K562 (cell line): ENCODE measurements at regions not wholly inside any gene's neighbourhood (a gene's known extent, or its start where the extent isn't known, plus 50 kb on each side); places are given as distances from the start of the nearest gene placed in this dataset.

ENCODE experiments used
- ATAC-seq: fragments of 200-7000 bp; cut with Tn5 transposase; 3 replicates; pipeline ENCODE4 v1.9.1; 2020; ENCODE audit warnings: moderate library complexity
- BruUV-seq: library from RNA; stranded (reverse); fragments of 400-500 nt; replicated peaks from 2 replicates; lab custom pipeline; 2021; lab: Mats Ljungman, UMichigan
- CTCF ChIA-PET: fragments of 300-600 bp; formaldehyde crosslinking; extraction: SDS; loops from one replicate; lab custom pipeline; 2021; ENCODE audit warnings: low intra/inter-chr PET ratio; lab: Yijun Ruan, JAX
- POLR2A ChIA-PET: fragments of 300-600, 350-650 bp; sonication (Branson Sonifier 250); formaldehyde crosslinking; extraction: SDS; loops from one replicate; lab custom pipeline; 2021; ENCODE audit warnings: antibody characterized with exemption, inconsistent platforms; lab: Yijun Ruan, JAX
- DNase-seq, 4 experiments: peaks; one replicate each; pipeline versions ENCODE4 v3.0.0 to v3.0.0-alpha.2; 2011 to 2018; ENCODE audit warnings: low spot score in 3 of 4, mixed read lengths in 3 of 4; ENCODE audit errors: extremely low read depth in 1 of 4
- FAIRE-seq: peaks from 2 replicates; lab custom pipeline; 2011; peaks lifted over from hg19 to GRCh38; lab: Jason Lieb, UNC
- H2AFZ ChIP-seq: 2 replicates; pipeline ENCODE4 v1.6.0; 2011; ENCODE audit warnings: low read depth, low read length, control low read depth, inconsistent platforms
- H3K27ac ChIP-seq: fragments of 200-600 bp; 3 replicates; pipeline ENCODE4 v1.8.0; 2011; ENCODE audit warnings: low read depth, mild to moderate bottlenecking, control low read depth, inconsistent platforms, low read length, moderate library complexity, mixed read lengths; ENCODE audit errors: extremely low read depth
- H3K27me3 ChIP-seq, 2 experiments: fragments of 300-600 bp in 1 of 2; 2 replicates in 1 of 2; 3 replicates in 1 of 2; pipeline versions ENCODE4 v1.6.0 to v1.8.0; 2011; ENCODE audit warnings: inconsistent platforms in 2 of 2, low read length in 2 of 2, mild to moderate bottlenecking in 1 of 2, mixed read lengths in 1 of 2, moderate library complexity in 1 of 2; ENCODE audit not compliant: control insufficient read depth in 2 of 2, insufficient read depth in 2 of 2
- H3K36me3 ChIP-seq: fragments of 300-600 bp; 3 replicates; pipeline ENCODE4 v1.8.0; 2011; ENCODE audit warnings: mild to moderate bottlenecking, low read length, inconsistent platforms; ENCODE audit not compliant: control insufficient read depth, insufficient read depth
- H3K4me1 ChIP-seq, 2 experiments: fragments of 200-600 bp in 1 of 2; replicated peaks in 1 of 2; 2 replicates in 1 of 2; 3 replicates in 1 of 2; pipeline versions ENCODE4 v1.5.1 to v1.8.0; 2011; ENCODE audit warnings: inconsistent platforms in 2 of 2, low read length in 2 of 2, mild to moderate bottlenecking in 1 of 2, mixed read lengths in 1 of 2, moderate library complexity in 1 of 2; ENCODE audit not compliant: control insufficient read depth in 2 of 2, insufficient read depth in 2 of 2
- H3K4me2 ChIP-seq: 2 replicates; pipeline ENCODE4 v1.6.1; 2011; ENCODE audit warnings: low read length, control low read depth, inconsistent platforms, mixed read lengths; ENCODE audit not compliant: insufficient read depth
- H3K4me3 ChIP-seq: fragments of 200-600 bp; sonication (generic), shearing (Covaris generic); 2 replicates; pipeline ENCODE4 v1.5.1; 2016; ENCODE audit warnings: control low read depth, inconsistent platforms
- H3K79me2 ChIP-seq: fragments of 200-600 bp; 3 replicates; pipeline ENCODE4 v1.8.0; 2011; ENCODE audit warnings: low read length, inconsistent platforms; ENCODE audit not compliant: control insufficient read depth, insufficient read depth
- H3K9ac ChIP-seq, 2 experiments: 2 replicates each; pipeline versions ENCODE4 v1.6.0 to v1.6.1; 2011; ENCODE audit warnings: low read depth in 2 of 2, low read length in 2 of 2, control low read depth in 1 of 2, inconsistent platforms in 1 of 2, mild to moderate bottlenecking in 1 of 2, mixed read lengths in 1 of 2; ENCODE audit not compliant: insufficient read depth in 1 of 2
- H3K9me1 ChIP-seq: one replicate; pipeline ENCODE4 v1.6.0; 2011; ENCODE audit warnings: inconsistent platforms, mild to moderate bottlenecking, low read length, moderate library complexity; ENCODE audit not compliant: control insufficient read depth, insufficient read depth
- H3K9me3 ChIP-seq: replicated peaks from 2 replicates; pipeline ENCODE4 v1.5.1; 2011; ENCODE audit warnings: low read depth, low read length, inconsistent platforms; ENCODE audit not compliant: control insufficient read depth, insufficient read depth
- H4K20me1 ChIP-seq: replicated peaks from 2 replicates; pipeline ENCODE4 v1.6.1; 2011; ENCODE audit warnings: low read length, inconsistent platforms, mixed read lengths; ENCODE audit not compliant: control insufficient read depth, insufficient read depth
- ARID1B ChIP-seq: fragments of 450-650 bp; IDR thresholded peaks from 2 replicates; pipeline ENCODE4 v1.6.1; 2016; ENCODE audit warnings: antibody characterized with exemption, mild to moderate bottlenecking, inconsistent platforms
- ESRRA ChIP-seq: fragments of 450-650 bp; IDR thresholded peaks from 2 replicates; pipeline ENCODE4 v1.6.1; 2014; ENCODE audit warnings: low read depth, mild to moderate bottlenecking, moderate library complexity, borderline replicate concordance
- FOXA1 ChIP-seq: fragments of 450-650 bp; IDR thresholded peaks from 2 replicates; pipeline ENCODE4 v1.6.1; 2016; ENCODE audit warnings: mild to moderate bottlenecking, borderline replicate concordance
- KDM5B ChIP-seq: fragments of 200-600 bp; sonication (generic); IDR thresholded peaks from 2 replicates; pipeline ENCODE4 v1.6.1; 2012; ENCODE audit warnings: low read depth, mild to moderate bottlenecking, moderate library complexity, low read length, control low read depth, inconsistent platforms; ENCODE audit not compliant: insufficient replicate concordance
- MIER1 ChIP-seq: fragments of 450-650 bp; IDR thresholded peaks from 2 replicates; pipeline ENCODE4 v1.6.1; 2016; ENCODE audit warnings: antibody characterized with exemption, mild to moderate bottlenecking, low read depth
- NFIX ChIP-seq: fragments of 250-450 bp; sonication (Bioruptor Pico); IDR thresholded peaks from 2 replicates; pipeline ENCODE4 v1.4.0; 2020; ENCODE audit warnings: low read depth, mild to moderate bottlenecking, moderate library complexity
- PYGO2 ChIP-seq: fragments of 450-650 bp; IDR thresholded peaks from 2 replicates; pipeline ENCODE4 v1.6.1; 2016; ENCODE audit warnings: mild to moderate bottlenecking, missing genetic modification characterization, moderate library complexity, missing compliant biosample characterization
- STAG1 ChIP-seq: sonication (generic); formaldehyde crosslinking; IDR thresholded peaks from 2 replicates; pipeline ENCODE4 v1.5.0; 2020; ENCODE audit warnings: missing genetic modification reagents, borderline replicate concordance
- STAT5A ChIP-seq: IDR thresholded peaks from 2 replicates; pipeline ENCODE4 v1.6.1; 2012; ENCODE audit warnings: low read length, inconsistent platforms, borderline replicate concordance
- SUPT5H ChIP-seq: fragments of 450-650 bp; IDR thresholded peaks from 2 replicates; pipeline ENCODE4 v1.6.1; 2016
- TRIM24 ChIP-seq, 2 experiments: fragments of 450-650 bp; IDR thresholded peaks; 2 replicates each; pipeline ENCODE4 v1.6.1; 2016
- ZBTB17 ChIP-seq: fragments of 450-650 bp; formaldehyde crosslinking; IDR thresholded peaks from 2 replicates; pipeline ENCODE4 v1.4.0; 2020; ENCODE audit warnings: mild to moderate bottlenecking
- ZNF282 ChIP-seq: sonication (generic); formaldehyde crosslinking; IDR thresholded peaks from 2 replicates; pipeline ENCODE4 v1.8.1; 2023; ENCODE audit warnings: missing genetic modification reagents
- ZNF3 ChIP-seq: fragments of 250-450 bp; sonication (Bioruptor Pico); IDR thresholded peaks from 2 replicates; pipeline ENCODE4 v1.5.0; 2021; ENCODE audit warnings: mild to moderate bottlenecking, moderate library complexity
- ZNF354B ChIP-seq: fragments of 250-450 bp; sonication (Bioruptor Pico); IDR thresholded peaks from 2 replicates; pipeline ENCODE4 v1.4.0; 2020
- ZNF444 ChIP-seq: fragments of 250-450 bp; sonication (Bioruptor Pico); IDR thresholded peaks from 2 replicates; pipeline ENCODE4 v1.4.0; 2020; ENCODE audit warnings: mild to moderate bottlenecking, moderate library complexity
- ZNF764 ChIP-seq: fragments of 250-450 bp; sonication (Bioruptor Pico); IDR thresholded peaks from 2 replicates; pipeline ENCODE4 v1.4.0; 2020; ENCODE audit warnings: low read depth, mild to moderate bottlenecking, moderate library complexity
- WGBS: fragments of 100-300 bp; shearing (Covaris generic); methylation state at CpG from one replicate; pipeline ENCODE4 v1.1.6; 2016; ENCODE audit warnings: low coverage, mixed read lengths; ENCODE audit not compliant: insufficient coverage; ENCODE audit errors: missing lambda C conversion rate; 5-methylcytosine and 5-hydroxymethylcytosine counted together
- in situ Hi-C: fragments of 300-500 bp; cut with MboI; formaldehyde crosslinking; loops from 4 replicates; pipeline ENCODE4 v1.15.0; 2018; ENCODE audit warnings: inconsistent platforms, mixed read lengths
- intact Hi-C: fragments of 100-400 bp; cut with micrococcal nuclease; formaldehyde crosslinking; loops from 2 replicates; pipeline ENCODE4 v1.14.2; 2022

- in situ Hi-C loops (no loop called here), intact Hi-C loops (no loop called here)
- H3K27ac ChIP-seq = no peak overlapping the region
- H3K9me1 ChIP-seq = no peaks in the 10 kb centered on the region
- no peaks in the 10 kb centered on the region for H3K27me3 ChIP-seq
- 22% methylated on average over 3 of the region's 3 CpGs for WGBS
- peaks cover 0 to 2% of the 10 kb centered on the region in 2 experiments; a peak in 1 of 5 replicates for H3K4me1 ChIP-seq
- FAIRE-seq (no peak), DNase-seq (no peak)
- TF ChIP-seq KDM5B (no peak), ZNF3 (no peak), ZNF764 (CRISPR knock-in tag) (no peak), ZNF282 (CRISPR knock-in tag) (no peak), STAG1 (CRISPR knock-in tag) (no peak), SUPT5H (no peak), PYGO2 (tag) (no peak), FOXA1 (no peak), TRIM24 (IDR thresholded peaks at IDR 0.05) (no peak), MIER1 (no peak), ARID1B (no peak), NFIX (CRISPR knock-in tag) (no peak), ESRRA (no peak), ZNF354B (CRISPR knock-in tag) (no peak), ZNF444 (no peak), STAT5A (no peak), ZBTB17 (CRISPR knock-in tag) (no peak)
- TF ChIP-seq, all 486 proteins: peak for 0
- no peak overlapping the region for H3K4me3 ChIP-seq
- BruUV-seq = no TSS peak
- no peaks in the 10 kb centered on the region for H3K9me3 ChIP-seq
- H3K4me2 ChIP-seq = no peak overlapping the region
- POLR2A ChIA-PET = no interaction called here
- H3K9ac ChIP-seq = no peak overlapping the region
- CTCF ChIA-PET = no interaction called here
- ATAC-seq = no peak
- H4K20me1 ChIP-seq = no peaks in the 10 kb centered on the region
- H2AFZ ChIP-seq = no peak overlapping the region
- H3K36me3 ChIP-seq = no peaks in the 10 kb centered on the region
- H3K79me2 ChIP-seq = no peaks in the 10 kb centered on the region
Measured at GRCh38 chr4:55762819-55763218, 56.8 kb upstream of the EXOC1L start.
